ENCODE measurements at regions not wholly inside any gene's neighbourhood (a gene's known extent, or its start where the extent isn't known, plus 50 kb on each side); places are given as distances from the start of the nearest gene placed in this dataset.
"Not testable (repeated sequence)": the region's sequence is repeated elsewhere in the genome, so short reads cannot be mapped to it uniquely, and the experiment has no call there.

- no peak for DNase-seq
Observed at GRCh38 chr2:184268900-184269477, 329.3 kb upstream of the ZNF804A start.

DNA sequence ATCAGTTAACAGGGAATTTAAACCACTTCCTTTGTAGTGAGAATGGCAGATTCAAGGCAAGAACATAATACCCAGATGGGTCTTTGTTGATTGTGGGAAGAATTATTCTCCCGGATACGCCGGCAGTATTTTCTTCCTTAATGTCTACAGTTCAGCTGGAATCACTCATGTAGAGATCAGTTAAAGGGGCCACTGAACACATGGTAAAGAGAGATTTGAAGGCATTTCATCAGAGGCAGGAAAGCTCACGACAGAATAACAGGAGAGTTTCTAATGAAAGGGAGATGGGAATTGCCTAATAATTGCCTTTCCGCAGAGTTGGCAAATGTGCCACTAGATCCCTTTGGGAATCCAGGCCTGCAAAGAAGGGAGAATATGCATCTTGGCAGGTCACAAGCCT, 327.7 kb upstream of the ZNF804A start:
- DNase-seq = no peak

GRCh38 chr2:184272056-184272455, 326.3 kb upstream of the ZNF804A start:
- no peak for DNase-seq

GRCh38 chr2:184294831-184295230, 303.5 kb upstream of the ZNF804A start:
- no peak for DNase-seq

DNA sequence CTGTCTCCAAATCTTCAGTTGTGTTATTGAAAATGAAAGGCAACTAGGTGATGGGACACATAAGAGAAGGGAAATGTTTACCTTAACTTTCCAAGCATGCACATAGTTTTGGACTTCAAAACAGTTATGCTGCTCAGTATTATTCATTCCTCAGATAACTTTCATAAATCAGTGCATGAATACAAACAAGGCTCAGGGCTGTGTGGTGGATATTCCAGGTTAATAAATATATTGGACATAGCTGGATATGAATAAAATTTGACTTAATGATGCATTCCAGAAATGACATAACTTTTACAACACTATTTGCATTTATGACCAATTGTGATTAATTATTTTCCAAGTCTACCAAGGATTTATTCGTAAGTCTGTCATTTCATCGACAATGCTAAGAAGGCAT, 301.2 kb upstream of the ZNF804A start:
- DNase-seq = no peak

DNA sequence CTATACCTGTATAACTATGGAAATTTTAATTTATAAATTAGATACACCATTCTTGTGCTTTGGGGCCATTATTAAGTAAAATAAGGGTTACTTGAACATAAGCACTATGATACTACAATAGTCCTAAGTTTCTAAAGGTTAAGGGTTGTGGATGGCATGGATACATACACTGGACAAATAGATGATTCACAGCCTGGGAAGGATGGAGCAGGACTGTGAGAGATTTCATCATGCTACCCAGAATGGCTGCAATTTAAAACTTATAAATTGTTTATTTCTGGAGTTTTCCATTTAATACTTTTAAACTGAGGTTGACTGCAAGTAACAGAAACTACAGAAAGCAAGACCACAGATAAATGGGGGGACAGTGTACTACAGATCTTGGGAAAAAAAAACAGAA, 295.8 kb upstream of the ZNF804A start:
- DNase-seq = no peak

DNA sequence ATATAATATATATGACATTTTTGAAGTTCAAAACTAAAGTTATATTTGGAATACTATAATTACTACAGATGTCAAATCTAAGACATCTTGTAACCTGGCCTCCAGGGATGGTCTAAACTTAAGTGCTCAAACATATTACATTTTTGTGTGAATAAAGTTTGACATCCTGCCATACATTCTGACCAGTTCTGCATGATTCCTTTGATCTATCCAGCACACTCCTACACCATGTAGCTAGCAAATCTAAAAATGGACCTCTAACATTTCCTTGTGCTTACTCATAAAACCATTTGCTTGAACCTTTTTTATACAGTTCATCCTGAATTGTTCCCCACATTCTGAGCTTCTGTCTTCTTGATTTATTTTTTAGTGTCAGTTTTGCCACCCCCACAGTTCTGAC, 294.3 kb upstream of the ZNF804A start:
- no peak for DNase-seq

DNA sequence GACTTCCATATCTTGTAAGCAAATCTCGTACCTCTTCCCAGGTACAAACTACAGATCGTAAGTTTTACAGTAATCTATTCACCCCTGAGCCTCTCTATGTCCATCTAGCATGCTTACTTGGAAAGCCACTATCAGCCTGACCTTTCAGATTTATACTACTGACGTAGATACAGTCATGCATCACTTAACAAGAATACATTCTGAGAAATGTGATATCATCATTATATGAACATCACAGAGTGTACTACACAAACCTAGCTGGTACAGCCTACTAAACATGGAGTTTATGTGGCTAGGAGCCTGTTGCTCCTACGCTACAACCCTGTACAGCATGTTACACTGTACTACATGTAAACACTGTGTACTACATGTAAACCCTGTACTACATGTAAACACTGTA, 293.2 kb upstream of the ZNF804A start:
- no peak for DNase-seq

GRCh38 chr2:184308706-184309105, 289.6 kb upstream of the ZNF804A start:
- DNase-seq = no peak

GRCh38 chr2:184312970-184313369, 285.4 kb upstream of the ZNF804A start:
- no peak for DNase-seq

- DNase-seq = no peak
Observed at GRCh38 chr2:184314829-184315228, 283.5 kb upstream of the ZNF804A start.

- DNase-seq = no peak
Observed at GRCh38 chr2:184316921-184317320, 281.4 kb upstream of the ZNF804A start.

DNA sequence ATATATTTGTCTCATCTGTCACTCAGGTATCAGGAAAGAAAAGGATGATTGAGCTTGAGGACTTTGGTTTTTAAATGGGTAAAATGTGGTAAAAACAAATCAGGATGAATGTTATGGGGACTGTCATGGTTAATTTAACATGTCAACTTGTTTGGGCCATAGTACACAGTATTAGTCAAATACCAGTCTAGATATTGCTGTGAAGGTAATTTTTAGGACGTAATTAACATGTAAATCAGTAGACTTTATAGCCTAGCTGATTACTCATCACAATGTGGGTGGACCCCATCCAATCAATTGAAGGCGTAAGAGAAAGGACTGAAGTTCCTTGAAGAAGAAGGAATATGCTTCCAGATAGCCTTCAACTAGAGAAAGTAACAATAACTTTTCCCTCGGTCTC, 275.7 kb upstream of the ZNF804A start:
- DNase-seq = no peak

GRCh38 chr2:184326066-184326465, 272.3 kb upstream of the ZNF804A start:
- no peak for DNase-seq

DNA sequence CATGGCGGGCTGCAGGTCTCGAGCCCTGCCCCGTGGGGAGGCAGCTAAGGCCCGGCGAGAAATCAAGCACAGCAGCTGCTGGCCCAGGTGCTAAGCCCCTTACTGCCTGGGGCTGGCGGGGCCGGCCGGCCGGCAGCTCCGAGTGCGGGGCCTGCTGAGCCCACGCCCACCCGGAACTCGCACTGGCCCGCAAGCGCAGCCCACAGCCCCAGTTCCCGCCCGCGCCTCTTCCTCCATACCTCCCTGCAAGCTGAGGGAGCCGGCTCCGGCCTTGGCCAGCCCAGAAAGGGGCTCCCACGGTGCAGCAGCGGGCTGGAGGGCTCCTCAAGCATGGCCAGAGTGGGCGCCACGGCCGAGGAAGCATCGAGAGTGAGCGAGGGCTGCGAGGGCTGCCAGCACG, 270.5 kb upstream of the ZNF804A start:
- DNase-seq = not testable (repeated sequence)

DNA sequence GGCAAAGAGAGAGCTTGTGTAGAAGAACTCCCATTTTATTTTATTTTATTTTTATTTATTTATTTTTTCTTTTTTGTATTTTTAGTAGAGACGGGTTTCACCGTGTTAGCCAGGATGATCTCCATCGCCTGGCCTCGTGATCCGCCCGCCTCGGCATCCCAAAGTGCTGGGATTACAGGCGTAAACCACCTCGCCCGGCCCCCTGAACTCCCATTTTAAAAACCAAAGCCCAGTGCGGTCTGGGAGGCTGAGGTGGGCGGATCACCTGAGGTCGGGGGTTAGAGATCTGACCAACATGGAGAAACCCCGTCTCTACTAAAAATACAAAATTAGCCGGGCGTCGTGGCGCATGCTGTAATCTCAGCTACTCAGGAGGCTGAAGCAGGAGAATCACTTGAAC, 267.8 kb upstream of the ZNF804A start:
- not testable (repeated sequence) for DNase-seq

DNA sequence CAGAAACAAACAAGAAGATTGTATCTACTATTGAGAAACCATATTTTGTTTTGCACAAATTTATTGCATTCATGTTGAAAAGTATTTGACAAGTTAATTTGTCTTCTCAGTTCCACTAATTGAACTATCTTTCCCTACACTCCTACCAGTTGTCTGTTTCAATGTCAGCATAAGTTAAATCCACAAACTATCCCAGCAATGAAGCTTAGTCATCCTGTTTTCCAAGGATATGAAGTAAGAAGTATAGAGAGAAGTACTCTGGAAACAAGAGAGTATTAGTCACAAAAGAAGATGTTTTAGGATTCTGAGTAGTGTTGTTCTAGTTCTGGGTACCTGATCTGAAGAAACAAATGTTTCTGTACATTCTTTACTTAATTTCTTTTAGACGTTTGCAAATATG, 261.6 kb upstream of the ZNF804A start:
- no peak for DNase-seq

GRCh38 chr2:184338771-184339170, 259.6 kb upstream of the ZNF804A start:
- no peak for DNase-seq

- DNase-seq = no peak
Observed at GRCh38 chr2:184339966-184340365, 258.4 kb upstream of the ZNF804A start.

GRCh38 chr2:184346338-184346862, 251.9 kb upstream of the ZNF804A start:
- no peak for DNase-seq

- no peak for DNase-seq
Observed at GRCh38 chr2:184351126-184351525, 247.2 kb upstream of the ZNF804A start.

GRCh38 chr2:184357033-184357432, 241.3 kb upstream of the ZNF804A start:
- no peak for DNase-seq

- DNase-seq = no peak
Observed at GRCh38 chr2:184359379-184359778, 238.9 kb upstream of the ZNF804A start.

- no peak for DNase-seq
Observed at GRCh38 chr2:184363213-184363612, 235.1 kb upstream of the ZNF804A start.

DNA sequence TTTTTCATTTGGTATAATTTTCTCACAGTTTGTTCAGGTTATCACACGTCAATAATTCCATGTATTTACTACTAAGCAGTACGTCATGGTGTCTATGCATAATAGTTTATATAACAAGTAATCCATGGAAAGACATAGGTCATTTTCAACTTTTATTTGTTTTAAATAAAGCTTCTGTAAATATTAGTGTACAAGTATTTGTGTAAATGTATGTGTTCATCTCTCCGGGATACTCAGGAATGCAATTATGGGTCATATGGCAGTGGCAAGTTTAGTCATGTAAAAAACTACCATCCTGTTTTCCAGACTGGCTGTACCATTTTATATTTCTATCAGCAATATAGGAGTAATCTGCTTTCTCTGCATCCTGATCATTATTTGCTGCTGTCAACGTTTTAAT, 231.1 kb upstream of the ZNF804A start:
- no peak for DNase-seq

DNA sequence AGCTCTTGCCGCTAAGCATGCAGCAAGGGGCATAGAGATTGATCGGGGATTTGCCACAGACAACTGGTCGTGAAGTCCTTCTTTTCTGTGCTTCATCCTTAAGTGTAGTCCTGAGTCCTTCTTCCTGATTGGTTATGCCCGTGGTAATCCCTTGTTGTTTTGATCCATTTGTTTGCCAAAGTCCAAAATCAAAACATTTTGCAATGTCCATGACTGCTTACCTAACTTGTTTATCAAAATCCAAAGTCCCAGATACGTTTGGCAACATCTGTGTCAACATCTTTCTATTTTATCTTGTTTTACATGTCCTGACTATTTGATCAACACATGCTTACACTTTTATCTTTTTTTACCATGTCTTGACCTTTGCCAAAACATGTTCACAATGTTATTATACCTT, 229.0 kb upstream of the ZNF804A start:
- DNase-seq = no peak

All from activated effector memory CD4-positive, alpha-beta T cell treated with anti-CD3 and anti-CD28 coated beads, Interleukin-2, amount 50 U/mL, for 16 hours (primary cell).